WTC11 (cell line): ENCODE measurements at regions not wholly inside any gene's neighbourhood (a gene's known extent, or its start where the extent isn't known, plus 50 kb on each side); places are given as distances from the start of the nearest gene placed in this dataset.

Source experiments
- ATAC-seq: fragments of 200-7000 bp; cut with Tn5 transposase; 2 replicates; pipeline ENCODE4 v1.10.0; 2021; ENCODE audit warnings: mild to moderate bottlenecking, moderate library complexity
- CTCF ChIA-PET: fragments of 300-600 bp; sonication (Branson Sonifier 250); formaldehyde crosslinking; loops from one replicate; lab custom pipeline; 2021; ENCODE audit warnings: antibody characterized with exemption; lab: Charles Lee
- POLR2A ChIA-PET: fragments of 350-600 bp; sonication (Branson Sonifier 250); formaldehyde crosslinking; loops from one replicate; lab custom pipeline; 2021; ENCODE audit warnings: antibody characterized with exemption; lab: Charles Lee
- DNase-seq: peaks from one replicate; pipeline ENCODE4 v3.0.0; 2021; ENCODE audit warnings: low spot score
- H3K27ac Mint-ChIP-seq: 2 replicates; pipeline ENCODE4 v1.8.0; 2021; ENCODE audit warnings: mixed read lengths
- H3K27me3 Mint-ChIP-seq: 2 replicates; pipeline ENCODE4 v1.8.0; 2021; ENCODE audit warnings: low read depth, mild to moderate bottlenecking, moderate library complexity, mixed read lengths
- H3K36me3 Mint-ChIP-seq: 2 replicates; pipeline ENCODE4 v1.8.0; 2021; ENCODE audit warnings: mixed read lengths
- H3K4me1 Mint-ChIP-seq: 2 replicates; pipeline ENCODE4 v1.8.0; 2022; ENCODE audit warnings: mixed read lengths
- H3K4me3 Mint-ChIP-seq: 2 replicates; pipeline ENCODE4 v1.8.0; 2021; ENCODE audit warnings: mild to moderate bottlenecking, moderate library complexity, mixed read lengths
- H3K9me3 Mint-ChIP-seq: 2 replicates; pipeline ENCODE4 v1.8.0; 2021; ENCODE audit warnings: mixed read lengths
- CBFB ChIP-seq: sonication (generic); formaldehyde crosslinking; IDR thresholded peaks from 2 replicates; pipeline ENCODE4 v1.8.1; 2022; ENCODE audit warnings: mild to moderate bottlenecking, low read depth, missing genetic modification reagents
- GTF2I ChIP-seq: fragments of 250-450 bp; sonication (Bioruptor Pico); conservative IDR thresholded peaks from 2 replicates; pipeline ENCODE4 v1.4.0; 2021; ENCODE audit warnings: mild to moderate bottlenecking
- IRF2 ChIP-seq: sonication (generic); formaldehyde crosslinking; IDR thresholded peaks from 2 replicates; pipeline ENCODE4 v1.8.0; 2022; ENCODE audit warnings: low read depth, missing genetic modification reagents, borderline replicate concordance
- KAT7 ChIP-seq: sonication (generic); formaldehyde crosslinking; IDR thresholded peaks from 2 replicates; pipeline ENCODE4 v1.8.1; 2023; ENCODE audit warnings: missing genetic modification reagents, mild to moderate bottlenecking, borderline replicate concordance
- MYBL2 ChIP-seq: sonication (generic); formaldehyde crosslinking; IDR thresholded peaks from 2 replicates; pipeline ENCODE4 v1.8.1; 2023; ENCODE audit warnings: mild to moderate bottlenecking, moderate library complexity, missing genetic modification reagents
- NFE2L1 ChIP-seq: sonication (generic); formaldehyde crosslinking; IDR thresholded peaks from 2 replicates; pipeline ENCODE4 v1.8.1; 2023; ENCODE audit warnings: missing genetic modification reagents
- RELA ChIP-seq: sonication (generic); formaldehyde crosslinking; IDR thresholded peaks from 2 replicates; pipeline ENCODE4 v1.8.1; 2022; ENCODE audit warnings: missing genetic modification reagents, mild to moderate bottlenecking, borderline replicate concordance
- SOX15 ChIP-seq: fragments of 250-450 bp; sonication (Bioruptor Pico); IDR thresholded peaks from 2 replicates; pipeline ENCODE4 v1.9.0; 2021; ENCODE audit warnings: mild to moderate bottlenecking
- TEAD1 ChIP-seq: sonication (generic); formaldehyde crosslinking; IDR thresholded peaks from 2 replicates; pipeline ENCODE4 v1.8.0; 2022; ENCODE audit warnings: mild to moderate bottlenecking, missing genetic modification reagents
- ZNF219 ChIP-seq: sonication (generic); formaldehyde crosslinking; IDR thresholded peaks from 2 replicates; pipeline ENCODE4 v1.8.0; 2023; ENCODE audit warnings: missing genetic modification reagents, mild to moderate bottlenecking, borderline replicate concordance
- ZNF263 ChIP-seq: sonication (generic); formaldehyde crosslinking; IDR thresholded peaks from 2 replicates; pipeline ENCODE4 v1.8.1; 2022; ENCODE audit warnings: low read depth, mild to moderate bottlenecking, moderate library complexity, missing genetic modification reagents
- TF ChIP-seq, protein P1 (sequence below): sonication (generic); formaldehyde crosslinking; IDR thresholded peaks from 2 replicates; pipeline ENCODE4 v1.8.0; 2022; ENCODE audit warnings: mild to moderate bottlenecking, missing genetic modification reagents
- TF ChIP-seq, protein P2 (sequence below): fragments of 250-450 bp; sonication (Bioruptor Pico); IDR thresholded peaks from 2 replicates; pipeline ENCODE4 v1.9.0; 2021; ENCODE audit warnings: moderate library complexity, mild to moderate bottlenecking, inconsistent platforms, borderline replicate concordance
- TF ChIP-seq, protein P3 (sequence below): sonication (generic); formaldehyde crosslinking; IDR thresholded peaks from 2 replicates; pipeline ENCODE4 v1.8.0; 2022; ENCODE audit warnings: missing genetic modification reagents
- TF ChIP-seq, protein P4 (sequence below): fragments of 250-450 bp; sonication (Bioruptor Pico); IDR thresholded peaks from 2 replicates; pipeline ENCODE4 v2.1.2; 2022; ENCODE audit warnings: mild to moderate bottlenecking, moderate library complexity
- TF ChIP-seq, protein P5 (sequence below): sonication (generic); formaldehyde crosslinking; IDR thresholded peaks from 2 replicates; pipeline ENCODE4 v1.8.0; 2022; ENCODE audit warnings: mild to moderate bottlenecking, missing genetic modification reagents
- TF ChIP-seq, protein P6 (sequence below): sonication (generic); formaldehyde crosslinking; IDR thresholded peaks from 2 replicates; pipeline ENCODE4 v1.8.0; 2023; ENCODE audit warnings: missing genetic modification reagents
- TF ChIP-seq, protein P7 (sequence below): sonication (generic); formaldehyde crosslinking; IDR thresholded peaks from 2 replicates; pipeline ENCODE4 v1.8.0; 2023; ENCODE audit warnings: missing genetic modification reagents, mild to moderate bottlenecking, borderline replicate concordance

DNA sequence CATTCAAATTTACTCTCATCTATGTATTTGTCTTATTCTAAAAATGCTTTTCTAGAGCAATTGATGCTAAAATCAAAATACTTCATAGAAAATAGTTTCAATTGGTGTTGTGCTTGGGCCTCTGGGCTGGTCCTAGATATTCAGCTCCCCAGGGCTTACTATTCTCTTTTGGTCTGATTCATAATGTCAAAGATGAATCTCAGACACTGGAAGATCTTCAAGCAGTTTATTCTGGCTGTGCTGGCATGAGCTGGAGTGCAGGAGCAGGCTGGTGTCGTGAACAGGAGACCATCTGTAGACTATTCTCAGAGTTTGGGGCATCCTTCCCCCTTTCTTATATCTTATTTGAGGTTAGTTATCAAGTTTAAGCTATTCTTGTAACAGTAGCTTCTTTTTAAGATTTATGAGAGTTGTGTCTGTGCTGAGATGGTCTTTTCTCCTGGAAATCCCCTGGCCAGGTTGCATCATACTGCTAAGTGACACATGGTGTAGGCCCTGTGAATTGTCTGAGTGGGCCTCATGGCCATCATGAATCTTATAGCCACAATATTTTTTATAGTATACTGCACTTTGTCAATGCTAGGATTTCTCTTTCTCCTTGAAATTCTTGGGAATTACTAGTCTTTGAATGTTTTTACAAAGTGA, 1624.0 kb upstream of the IGFBP7 start:
- ChIA-PET POLR2A (no interaction called here), CTCF (no interaction called here)
- no peaks in the 10 kb centered on the region for H3K36me3 Mint-ChIP-seq
- no peak for ATAC-seq
- DNase-seq = no peak
- H3K4me3 Mint-ChIP-seq = no peak overlapping the region
- no peak overlapping the region for H3K27ac Mint-ChIP-seq
- H3K9me3 Mint-ChIP-seq = no peaks in the 10 kb centered on the region
- no peaks in the 10 kb centered on the region for H3K27me3 Mint-ChIP-seq
- TF ChIP-seq, protein P1, sequence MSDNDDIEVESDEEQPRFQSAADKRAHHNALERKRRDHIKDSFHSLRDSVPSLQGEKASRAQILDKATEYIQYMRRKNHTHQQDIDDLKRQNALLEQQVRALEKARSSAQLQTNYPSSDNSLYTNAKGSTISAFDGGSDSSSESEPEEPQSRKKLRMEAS (CRISPR knock-in tag) = peak; percentile 44; the same call in 1 of the 2 replicates
- TF ChIP-seq, protein P2, sequence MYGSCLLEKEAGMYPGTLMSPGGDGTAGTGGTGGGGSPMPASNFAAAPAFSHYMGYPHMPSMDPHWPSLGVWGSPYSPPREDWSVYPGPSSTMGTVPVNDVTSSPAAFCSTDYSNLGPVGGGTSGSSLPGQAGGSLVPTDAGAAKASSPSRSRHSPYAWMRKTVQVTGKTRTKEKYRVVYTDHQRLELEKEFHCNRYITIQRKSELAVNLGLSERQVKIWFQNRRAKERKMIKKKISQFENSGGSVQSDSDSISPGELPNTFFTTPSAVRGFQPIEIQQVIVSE = no peak
- H3K4me1 Mint-ChIP-seq = no peaks in the 10 kb centered on the region

DNA sequence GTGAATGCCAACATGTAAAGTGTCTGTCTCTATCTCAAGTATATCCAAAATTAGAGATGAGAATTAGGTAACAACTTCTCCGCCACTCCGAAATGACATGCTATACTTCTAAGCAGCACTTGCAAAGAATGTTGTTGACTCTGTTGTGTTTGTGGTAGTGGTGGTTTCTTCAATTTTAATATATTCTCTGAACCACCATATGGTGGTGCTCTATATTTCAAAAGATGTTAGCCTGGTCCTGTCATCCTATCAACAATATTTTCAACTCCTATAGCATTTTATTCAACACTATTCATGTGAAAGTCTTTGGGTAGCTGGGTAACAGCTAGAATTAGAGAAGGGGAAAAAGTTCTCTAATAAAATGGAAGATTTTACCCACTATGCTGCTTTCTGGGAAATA, 1622.8 kb upstream of the IGFBP7 start:
- Mint-ChIP-seq H3K4me1 (no peaks in the 10 kb centered on the region), H3K9me3 (no peaks in the 10 kb centered on the region), H3K27ac (no peak overlapping the region), H3K4me3 (no peak overlapping the region), H3K36me3 (no peaks in the 10 kb centered on the region), H3K27me3 (no peaks in the 10 kb centered on the region)
- ATAC-seq (peak; percentile 26; the same call in 1 of the 2 replicates), DNase-seq (no peak)
- TF ChIP-seq, protein P3, sequence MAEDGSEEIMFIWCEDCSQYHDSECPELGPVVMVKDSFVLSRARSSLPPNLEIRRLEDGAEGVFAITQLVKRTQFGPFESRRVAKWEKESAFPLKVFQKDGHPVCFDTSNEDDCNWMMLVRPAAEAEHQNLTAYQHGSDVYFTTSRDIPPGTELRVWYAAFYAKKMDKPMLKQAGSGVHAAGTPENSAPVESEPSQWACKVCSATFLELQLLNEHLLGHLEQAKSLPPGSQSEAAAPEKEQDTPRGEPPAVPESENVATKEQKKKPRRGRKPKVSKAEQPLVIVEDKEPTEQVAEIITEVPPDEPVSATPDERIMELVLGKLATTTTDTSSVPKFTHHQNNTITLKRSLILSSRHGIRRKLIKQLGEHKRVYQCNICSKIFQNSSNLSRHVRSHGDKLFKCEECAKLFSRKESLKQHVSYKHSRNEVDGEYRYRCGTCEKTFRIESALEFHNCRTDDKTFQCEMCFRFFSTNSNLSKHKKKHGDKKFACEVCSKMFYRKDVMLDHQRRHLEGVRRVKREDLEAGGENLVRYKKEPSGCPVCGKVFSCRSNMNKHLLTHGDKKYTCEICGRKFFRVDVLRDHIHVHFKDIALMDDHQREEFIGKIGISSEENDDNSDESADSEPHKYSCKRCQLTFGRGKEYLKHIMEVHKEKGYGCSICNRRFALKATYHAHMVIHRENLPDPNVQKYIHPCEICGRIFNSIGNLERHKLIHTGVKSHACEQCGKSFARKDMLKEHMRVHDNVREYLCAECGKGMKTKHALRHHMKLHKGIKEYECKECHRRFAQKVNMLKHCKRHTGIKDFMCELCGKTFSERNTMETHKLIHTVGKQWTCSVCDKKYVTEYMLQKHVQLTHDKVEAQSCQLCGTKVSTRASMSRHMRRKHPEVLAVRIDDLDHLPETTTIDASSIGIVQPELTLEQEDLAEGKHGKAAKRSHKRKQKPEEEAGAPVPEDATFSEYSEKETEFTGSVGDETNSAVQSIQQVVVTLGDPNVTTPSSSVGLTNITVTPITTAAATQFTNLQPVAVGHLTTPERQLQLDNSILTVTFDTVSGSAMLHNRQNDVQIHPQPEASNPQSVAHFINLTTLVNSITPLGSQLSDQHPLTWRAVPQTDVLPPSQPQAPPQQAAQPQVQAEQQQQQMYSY (CRISPR knock-in tag) = no peak
- no peak for TF ChIP-seq MYBL2 (CRISPR knock-in tag)
- no peak for TF ChIP-seq CBFB (CRISPR knock-in tag)
- TF ChIP-seq SOX15 (CRISPR knock-in tag) = no peak
- TF ChIP-seq RELA (CRISPR knock-in tag) = no peak
- TF ChIP-seq ZNF219 = no peak
- TF ChIP-seq, protein P4, sequence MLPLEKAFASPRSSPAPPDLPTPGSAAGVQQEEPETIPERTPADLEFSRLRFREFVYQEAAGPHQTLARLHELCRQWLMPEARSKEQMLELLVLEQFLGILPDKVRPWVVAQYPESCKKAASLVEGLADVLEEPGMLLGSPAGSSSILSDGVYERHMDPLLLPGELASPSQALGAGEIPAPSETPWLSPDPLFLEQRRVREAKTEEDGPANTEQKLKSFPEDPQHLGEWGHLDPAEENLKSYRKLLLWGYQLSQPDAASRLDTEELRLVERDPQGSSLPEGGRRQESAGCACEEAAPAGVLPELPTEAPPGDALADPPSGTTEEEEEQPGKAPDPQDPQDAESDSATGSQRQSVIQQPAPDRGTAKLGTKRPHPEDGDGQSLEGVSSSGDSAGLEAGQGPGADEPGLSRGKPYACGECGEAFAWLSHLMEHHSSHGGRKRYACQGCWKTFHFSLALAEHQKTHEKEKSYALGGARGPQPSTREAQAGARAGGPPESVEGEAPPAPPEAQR (CRISPR knock-in tag) = no peak
- TF ChIP-seq, all 79 proteins: peak for 0
- ChIA-PET CTCF (no interaction called here), POLR2A (no interaction called here)

DNA sequence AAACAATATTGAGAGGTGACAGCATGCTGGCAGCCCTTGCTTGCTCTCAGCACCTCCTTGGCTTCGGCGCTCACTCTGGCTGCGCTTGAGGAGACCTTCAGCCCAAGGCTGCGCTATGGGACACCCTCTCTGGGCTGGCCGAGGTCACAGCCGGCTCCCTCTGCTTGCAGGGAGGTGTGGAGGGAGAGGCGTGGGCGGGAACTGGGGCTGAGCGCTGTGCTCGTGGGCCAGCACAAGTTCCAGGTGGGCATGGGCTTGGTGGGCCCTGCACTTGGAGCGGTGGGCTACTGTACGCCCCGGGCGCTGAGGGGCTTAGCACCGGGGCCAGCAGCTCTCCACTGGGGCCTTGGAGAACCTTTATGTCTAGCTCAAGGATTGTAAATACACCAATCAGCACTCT, 1613.8 kb upstream of the IGFBP7 start:
- ChIA-PET POLR2A (no interaction called here), CTCF (no interaction called here)
- Mint-ChIP-seq H3K9me3 (peaks cover 10% of the 10 kb centered on the region), H3K27me3 (no peaks in the 10 kb centered on the region), H3K36me3 (no peaks in the 10 kb centered on the region; the same call in 1 of the 2 replicates), H3K4me1 (no peaks in the 10 kb centered on the region), H3K27ac (no peak overlapping the region), H3K4me3 (no peak overlapping the region)
- ATAC-seq (no peak), DNase-seq (no peak)
- TF ChIP-seq KAT7 (CRISPR knock-in tag) (no peak), IRF2 (CRISPR knock-in tag) (no peak), TEAD1 (no peak), NFE2L1 (no peak), ZNF263 (CRISPR knock-in tag) (no peak), CBFB (CRISPR knock-in tag) (no peak), GTF2I (no peak)
- TF ChIP-seq, protein P5, sequence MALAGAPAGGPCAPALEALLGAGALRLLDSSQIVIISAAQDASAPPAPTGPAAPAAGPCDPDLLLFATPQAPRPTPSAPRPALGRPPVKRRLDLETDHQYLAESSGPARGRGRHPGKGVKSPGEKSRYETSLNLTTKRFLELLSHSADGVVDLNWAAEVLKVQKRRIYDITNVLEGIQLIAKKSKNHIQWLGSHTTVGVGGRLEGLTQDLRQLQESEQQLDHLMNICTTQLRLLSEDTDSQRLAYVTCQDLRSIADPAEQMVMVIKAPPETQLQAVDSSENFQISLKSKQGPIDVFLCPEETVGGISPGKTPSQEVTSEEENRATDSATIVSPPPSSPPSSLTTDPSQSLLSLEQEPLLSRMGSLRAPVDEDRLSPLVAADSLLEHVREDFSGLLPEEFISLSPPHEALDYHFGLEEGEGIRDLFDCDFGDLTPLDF (CRISPR knock-in tag) = no peak
- TF ChIP-seq, protein P6, sequence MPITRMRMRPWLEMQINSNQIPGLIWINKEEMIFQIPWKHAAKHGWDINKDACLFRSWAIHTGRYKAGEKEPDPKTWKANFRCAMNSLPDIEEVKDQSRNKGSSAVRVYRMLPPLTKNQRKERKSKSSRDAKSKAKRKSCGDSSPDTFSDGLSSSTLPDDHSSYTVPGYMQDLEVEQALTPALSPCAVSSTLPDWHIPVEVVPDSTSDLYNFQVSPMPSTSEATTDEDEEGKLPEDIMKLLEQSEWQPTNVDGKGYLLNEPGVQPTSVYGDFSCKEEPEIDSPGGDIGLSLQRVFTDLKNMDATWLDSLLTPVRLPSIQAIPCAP = no peak
- TF ChIP-seq, protein P7, sequence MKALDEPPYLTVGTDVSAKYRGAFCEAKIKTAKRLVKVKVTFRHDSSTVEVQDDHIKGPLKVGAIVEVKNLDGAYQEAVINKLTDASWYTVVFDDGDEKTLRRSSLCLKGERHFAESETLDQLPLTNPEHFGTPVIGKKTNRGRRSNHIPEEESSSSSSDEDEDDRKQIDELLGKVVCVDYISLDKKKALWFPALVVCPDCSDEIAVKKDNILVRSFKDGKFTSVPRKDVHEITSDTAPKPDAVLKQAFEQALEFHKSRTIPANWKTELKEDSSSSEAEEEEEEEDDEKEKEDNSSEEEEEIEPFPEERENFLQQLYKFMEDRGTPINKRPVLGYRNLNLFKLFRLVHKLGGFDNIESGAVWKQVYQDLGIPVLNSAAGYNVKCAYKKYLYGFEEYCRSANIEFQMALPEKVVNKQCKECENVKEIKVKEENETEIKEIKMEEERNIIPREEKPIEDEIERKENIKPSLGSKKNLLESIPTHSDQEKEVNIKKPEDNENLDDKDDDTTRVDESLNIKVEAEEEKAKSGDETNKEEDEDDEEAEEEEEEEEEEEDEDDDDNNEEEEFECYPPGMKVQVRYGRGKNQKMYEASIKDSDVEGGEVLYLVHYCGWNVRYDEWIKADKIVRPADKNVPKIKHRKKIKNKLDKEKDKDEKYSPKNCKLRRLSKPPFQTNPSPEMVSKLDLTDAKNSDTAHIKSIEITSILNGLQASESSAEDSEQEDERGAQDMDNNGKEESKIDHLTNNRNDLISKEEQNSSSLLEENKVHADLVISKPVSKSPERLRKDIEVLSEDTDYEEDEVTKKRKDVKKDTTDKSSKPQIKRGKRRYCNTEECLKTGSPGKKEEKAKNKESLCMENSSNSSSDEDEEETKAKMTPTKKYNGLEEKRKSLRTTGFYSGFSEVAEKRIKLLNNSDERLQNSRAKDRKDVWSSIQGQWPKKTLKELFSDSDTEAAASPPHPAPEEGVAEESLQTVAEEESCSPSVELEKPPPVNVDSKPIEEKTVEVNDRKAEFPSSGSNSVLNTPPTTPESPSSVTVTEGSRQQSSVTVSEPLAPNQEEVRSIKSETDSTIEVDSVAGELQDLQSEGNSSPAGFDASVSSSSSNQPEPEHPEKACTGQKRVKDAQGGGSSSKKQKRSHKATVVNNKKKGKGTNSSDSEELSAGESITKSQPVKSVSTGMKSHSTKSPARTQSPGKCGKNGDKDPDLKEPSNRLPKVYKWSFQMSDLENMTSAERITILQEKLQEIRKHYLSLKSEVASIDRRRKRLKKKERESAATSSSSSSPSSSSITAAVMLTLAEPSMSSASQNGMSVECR (CRISPR knock-in tag) = no peak
